ENCODE measurements at regions not wholly inside any gene's neighbourhood (a gene's known extent, or its start where the extent isn't known, plus 50 kb on each side); places are given as distances from the start of the nearest gene placed in this dataset.

- DNase-seq = no peak
These were observed 50.4 kb downstream of the RTL9 start for GRCh38 chrX:110408949-110409588.

DNA sequence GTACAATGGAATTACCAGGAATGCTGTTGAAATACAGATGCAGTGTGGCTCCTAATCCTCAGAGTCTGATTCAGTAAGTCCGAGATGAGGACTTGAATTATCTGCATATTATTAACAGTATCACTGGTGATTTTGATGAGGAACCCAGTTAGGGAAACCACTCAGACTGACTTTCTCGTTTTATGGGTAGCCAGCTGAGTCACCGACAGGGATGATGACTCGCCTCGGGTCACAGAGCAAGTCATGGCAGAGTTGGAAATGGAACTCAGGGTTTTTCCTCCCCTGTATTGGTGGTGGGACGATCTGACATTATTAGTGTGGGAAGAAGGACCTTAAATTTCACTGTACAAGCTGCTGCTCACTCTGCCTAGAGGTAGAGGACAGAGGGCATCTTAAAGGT lies 51.3 kb downstream of the RTL9 start:
- no peak for DNase-seq

- DNase-seq = no peak
These were observed 52.0 kb downstream of the RTL9 start for GRCh38 chrX:110410603-110411002.

- DNase-seq = peak; percentile 34
These were observed 54.5 kb downstream of the RTL9 start for GRCh38 chrX:110412971-110413726.

DNA sequence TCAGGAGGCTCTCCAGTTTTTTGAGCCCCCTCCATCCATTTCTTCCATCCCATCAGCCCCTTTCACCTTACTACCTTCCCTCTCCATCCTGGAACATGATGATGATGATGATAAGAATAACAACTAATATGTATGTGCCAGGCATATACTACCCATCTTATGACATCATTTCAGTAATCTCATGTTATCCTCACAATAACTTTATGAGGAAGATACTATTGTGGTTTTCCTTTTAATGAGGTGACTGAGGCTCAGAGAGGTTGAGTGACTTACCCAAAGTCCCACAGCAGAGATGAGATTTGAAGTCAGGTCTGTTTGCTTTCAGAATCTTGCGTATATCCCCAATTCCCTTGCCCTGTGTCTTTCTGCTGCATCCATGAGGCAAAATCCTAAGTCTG lies 55.1 kb downstream of the RTL9 start:
- no peak for DNase-seq

DNA sequence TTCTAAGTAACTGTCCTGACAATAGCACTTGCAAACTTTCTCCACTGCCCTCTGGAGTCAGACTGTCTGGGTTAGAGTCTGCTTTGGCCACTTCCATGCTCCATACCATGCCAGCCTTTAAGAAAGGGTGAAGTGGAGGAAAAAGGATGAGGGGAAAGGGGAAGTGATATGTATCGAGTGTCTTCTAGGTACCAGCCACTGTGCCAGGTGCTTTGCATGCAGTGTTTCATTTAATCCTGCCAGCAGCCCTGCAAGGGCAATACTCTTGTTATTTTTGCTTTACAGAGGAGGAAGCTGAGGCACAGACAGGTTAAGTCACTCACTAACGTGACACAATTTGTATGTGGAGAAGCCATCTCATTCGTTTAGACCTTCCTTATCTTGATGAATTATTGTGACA lies 55.6 kb downstream of the RTL9 start:
- no peak for DNase-seq

GRCh38 chrX:110414679-110415439 lies 56.2 kb downstream of the RTL9 start:
- no peak for DNase-seq

DNA sequence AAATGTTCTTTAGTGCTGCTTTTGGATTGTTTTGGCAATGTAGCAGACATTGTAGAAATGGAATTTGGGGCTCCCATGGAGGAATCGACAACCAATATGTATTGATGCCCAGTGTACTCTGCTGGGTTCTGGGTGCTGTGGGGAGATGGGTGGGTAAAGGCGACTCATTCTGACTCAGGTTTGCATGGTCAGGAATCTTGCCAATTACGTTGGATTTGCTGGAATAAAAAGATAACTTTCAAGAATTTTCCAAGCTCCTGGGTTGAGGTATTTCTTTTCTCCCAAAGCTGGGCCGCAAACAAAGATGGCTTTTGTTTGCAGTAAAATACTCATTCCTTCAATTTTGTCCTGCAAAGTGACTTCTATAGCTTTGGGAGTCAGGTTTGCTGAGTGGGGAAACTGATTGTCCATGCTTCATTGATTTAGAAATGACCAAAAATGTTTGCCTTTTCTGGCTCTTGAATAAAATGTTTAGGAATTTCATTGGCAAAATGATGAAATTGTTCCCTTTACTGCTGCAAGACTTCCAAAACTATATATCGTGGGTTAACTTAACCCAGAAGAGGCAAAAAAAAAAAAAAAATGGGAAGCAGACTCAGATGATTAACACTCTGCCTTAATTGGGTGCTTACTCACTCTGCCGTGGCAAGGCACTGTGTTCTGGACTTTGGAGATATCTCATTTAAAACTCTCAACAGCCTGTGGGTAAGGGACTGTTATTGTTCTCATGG lies 57.0 kb downstream of the RTL9 start:
- no peak for DNase-seq

GRCh38 chrX:110417128-110417527 lies 58.5 kb downstream of the RTL9 start:
- DNase-seq = no peak

DNA sequence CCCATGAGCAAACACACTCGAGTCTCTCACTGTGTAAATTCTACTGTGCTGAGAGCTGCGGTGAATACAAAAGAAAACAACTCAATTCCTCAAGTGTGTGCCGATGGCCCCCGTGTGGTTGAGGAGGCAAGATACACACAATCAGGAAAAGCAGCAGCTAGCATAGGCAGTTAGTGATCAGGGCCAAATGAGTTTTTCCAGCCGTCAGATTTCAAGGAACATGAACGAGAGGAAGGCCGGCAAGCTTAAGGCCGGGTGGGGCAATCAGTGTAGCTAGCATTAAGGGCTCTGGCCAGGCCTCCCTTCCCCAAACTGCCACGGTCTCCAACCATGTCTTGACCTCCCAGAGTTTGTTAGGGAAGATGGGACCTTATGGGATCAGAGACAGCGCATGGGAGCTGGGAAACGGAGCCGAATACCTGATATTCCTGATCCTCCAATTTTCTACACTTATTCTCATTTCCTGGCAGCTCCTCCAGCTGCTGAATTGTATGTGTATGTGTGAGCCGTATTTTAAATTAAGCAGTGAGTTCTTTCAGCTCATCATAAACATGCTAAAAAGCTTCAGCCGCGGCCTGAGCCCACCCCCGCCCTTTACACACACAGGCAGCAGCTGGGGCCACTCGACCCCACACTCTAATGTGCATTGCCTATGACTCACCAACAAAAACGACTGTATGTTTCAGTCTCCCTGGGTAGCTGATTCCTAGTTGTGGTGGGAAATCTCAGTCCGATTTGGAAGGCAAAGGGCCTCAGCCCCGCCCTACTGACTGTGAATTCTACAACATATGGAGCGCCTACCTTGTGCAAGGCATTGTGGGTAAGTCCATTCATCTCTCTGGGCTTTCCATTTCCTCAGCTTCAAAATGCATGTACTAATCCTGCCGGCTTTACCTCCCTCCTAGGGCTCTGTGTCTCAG lies 59.9 kb downstream of the RTL9 start:
- DNase-seq = peak; percentile 74

DNA sequence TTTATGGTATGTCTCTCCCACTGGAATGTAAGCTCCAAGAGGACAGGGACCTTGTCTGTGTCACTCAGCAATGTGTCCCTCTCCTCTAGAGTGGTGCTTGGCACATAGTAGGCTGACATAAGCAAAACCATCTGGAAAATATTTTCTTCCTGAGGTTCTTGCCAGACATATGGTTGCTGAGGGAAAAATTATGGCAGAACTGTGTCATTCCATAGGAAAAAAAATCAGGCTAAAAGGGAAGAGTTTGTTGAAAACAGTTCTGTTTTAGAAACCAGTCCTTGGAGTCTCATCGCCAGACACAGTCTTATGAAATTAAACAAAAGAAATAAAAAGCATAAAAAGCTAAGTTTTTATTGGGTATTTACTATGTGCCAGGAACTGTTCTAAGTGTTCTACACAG lies 60.9 kb downstream of the RTL9 start:
- no peak for DNase-seq

GRCh38 chrX:110420771-110421499 lies 62.3 kb downstream of the RTL9 start:
- DNase-seq = no peak

DNA sequence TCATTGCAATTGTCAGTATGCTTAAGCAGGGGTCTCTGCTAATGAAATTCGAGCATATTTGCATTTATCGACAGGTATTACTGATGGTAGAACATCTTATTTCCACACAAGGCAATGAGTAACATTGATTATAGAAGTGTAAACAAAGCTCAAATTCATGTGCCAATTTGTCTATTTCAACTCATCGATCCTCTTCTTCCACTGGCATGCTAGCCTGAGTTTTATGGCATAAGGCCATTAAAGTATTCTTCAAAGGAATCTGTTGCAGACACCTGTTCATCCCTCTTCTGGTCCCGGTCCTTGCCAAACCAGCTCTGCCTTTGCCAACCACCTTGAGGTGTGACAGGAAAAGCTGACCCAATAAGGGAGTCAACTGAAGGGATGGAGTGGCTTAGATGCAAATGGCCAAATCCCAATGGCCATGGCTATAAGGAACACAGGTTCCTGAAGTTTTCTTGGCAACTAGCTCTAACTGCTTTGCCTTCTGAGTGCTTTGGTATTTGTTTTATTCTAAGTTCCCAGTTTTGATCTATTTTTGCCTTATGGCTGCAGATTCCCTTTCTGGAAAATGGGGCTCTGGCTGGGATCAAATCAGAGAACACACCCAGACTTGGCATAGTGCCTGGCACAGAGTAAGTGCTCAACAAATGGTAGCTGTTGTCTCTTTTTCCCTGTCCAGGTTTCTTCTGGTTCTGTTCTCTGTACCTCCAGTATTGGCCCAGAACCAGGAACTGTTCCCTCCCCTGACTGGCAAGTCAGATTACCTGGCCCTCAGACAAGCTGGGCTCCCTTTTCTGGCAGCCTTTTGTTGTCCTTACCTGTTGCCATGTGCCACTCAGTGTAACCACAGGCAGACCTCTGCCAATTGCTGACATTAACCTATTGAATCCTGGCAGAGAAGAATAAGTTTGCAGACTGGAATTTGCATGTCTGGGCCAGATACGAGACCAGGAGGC lies 63.1 kb downstream of the RTL9 start:
- peak; percentile 60 for DNase-seq

DNA sequence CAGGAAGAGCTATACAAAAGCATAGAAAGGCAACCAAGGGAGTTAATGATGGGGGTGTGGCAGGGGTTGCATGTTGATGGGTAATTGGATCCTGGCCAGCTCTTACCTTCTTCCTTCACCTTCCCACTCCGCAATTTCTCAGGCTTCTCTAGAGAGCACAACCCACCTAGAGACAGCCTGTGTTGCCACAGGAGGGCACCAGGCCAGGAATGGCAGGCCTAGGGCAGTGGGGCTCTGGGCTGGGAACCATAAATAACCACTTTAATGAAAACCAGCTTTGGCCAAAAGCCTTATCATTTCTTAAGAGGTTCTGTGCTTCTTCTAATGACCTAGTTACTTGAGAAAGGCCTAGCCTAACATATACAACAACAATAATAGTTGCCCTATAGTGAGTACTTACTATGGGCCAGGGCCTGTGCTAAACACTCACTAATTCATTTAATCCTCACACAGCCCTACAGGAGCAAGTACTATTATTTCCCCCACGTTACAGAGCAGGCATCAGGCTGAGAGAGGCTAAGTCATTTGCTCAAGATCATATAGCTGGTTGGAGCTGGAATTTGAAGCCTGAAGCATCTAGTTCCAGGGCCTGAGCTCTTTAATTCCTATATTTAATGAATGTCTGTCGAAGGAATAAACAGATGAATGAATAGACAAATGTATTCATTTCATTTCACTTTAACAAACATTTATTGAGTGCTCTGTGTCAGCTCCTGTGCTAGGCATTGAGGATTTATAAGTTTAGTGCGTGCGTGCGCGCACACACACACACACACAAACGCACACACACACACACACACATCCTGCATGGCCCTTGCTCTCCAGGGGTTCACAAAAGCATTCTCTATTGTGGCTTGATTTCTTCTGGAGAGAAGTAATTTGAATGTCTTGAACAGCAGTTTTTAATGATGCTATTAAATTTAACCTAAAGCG lies 66.8 kb downstream of the RTL9 start:
- peak; percentile 82 for DNase-seq

DNA sequence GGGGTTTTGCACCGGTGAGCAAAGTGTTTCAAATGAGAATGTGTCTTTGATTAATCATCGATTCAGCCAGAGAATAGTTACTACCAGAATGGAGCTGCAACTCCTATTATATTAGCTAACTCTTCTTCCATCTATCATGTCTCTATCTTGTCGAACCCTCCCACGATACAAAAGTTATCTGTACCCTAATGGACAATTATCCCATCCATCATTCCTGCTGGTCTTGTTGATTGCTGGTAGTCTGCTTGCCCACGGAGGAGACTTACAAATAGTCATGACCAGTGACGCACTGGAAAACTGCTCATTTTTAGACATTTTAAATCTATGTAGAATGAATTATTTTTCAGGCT lies 67.5 kb downstream of the RTL9 start:
- no peak for DNase-seq

- no peak for DNase-seq
These were observed 68.4 kb downstream of the RTL9 start for GRCh38 chrX:110427076-110427475.

- DNase-seq = no peak
These were observed 69.5 kb downstream of the RTL9 start for GRCh38 chrX:110428144-110428543.

- no peak for DNase-seq
These were observed 71.8 kb downstream of the RTL9 start for GRCh38 chrX:110430293-110431076.
